A549 (cell line): ENCODE measurements at regions not wholly inside any gene's neighbourhood (a gene's known extent, or its start where the extent isn't known, plus 50 kb on each side); places are given as distances from the start of the nearest gene placed in this dataset.

Experiments used
- ATAC-seq, 2 experiments: fragments of 200-7000 bp in 1 of 2; fragments of >200 bp in 1 of 2; cut with Nextera tagmentation in 1 of 2; cut with Tn5 transposase in 1 of 2; 3 replicates each; pipeline versions ENCODE4 v1.8.0 to v1.9.1; 2018 to 2020; ENCODE audit warnings: mild to moderate bottlenecking in 1 of 2, moderate library complexity in 1 of 2
- CTCF ChIA-PET: fragments of 300-600 bp; sonication (Branson Sonifier 250); formaldehyde crosslinking; extraction: SDS; loops from one replicate; lab custom pipeline; 2021; ENCODE audit warnings: antibody characterized with exemption, inconsistent platforms; lab: Yijun Ruan, JAX
- POLR2A ChIA-PET: fragments of 350-600 bp; formaldehyde crosslinking; extraction: SDS; loops from one replicate; lab custom pipeline; 2021; ENCODE audit warnings: antibody characterized with exemption, inconsistent platforms; lab: Yijun Ruan, JAX
- DNase-seq, 2 experiments: peaks; one replicate each; pipeline versions ENCODE4 v3.0.0 to v3.0.0-alpha.2; 2011 to 2016; ENCODE audit warnings: low read depth in 1 of 2, low spot score in 1 of 2
- FAIRE-seq: peaks from 2 replicates; lab custom pipeline; 2011; peaks lifted over from hg19 to GRCh38; lab: Jason Lieb, UNC
- H3K27ac ChIP-seq, 2 experiments: fragments of >200 bp; sonication (Bioruptor Twin); formaldehyde crosslinking; 3 replicates each; pipeline ENCODE4 v1.5.1; 2016 to 2017
- H3K4me1 ChIP-seq: fragments of >200 bp; sonication (Bioruptor Twin); formaldehyde crosslinking; 3 replicates; pipeline ENCODE4 v1.6.1; 2016
- H3K4me2 ChIP-seq: fragments of >200 bp; sonication (Bioruptor Twin); formaldehyde crosslinking; 3 replicates; pipeline ENCODE4 v1.6.1; 2016
- H3K4me3 ChIP-seq: fragments of >200 bp; sonication (Bioruptor Twin); formaldehyde crosslinking; 3 replicates; pipeline ENCODE4 v1.5.1; 2016
- H3K9me3 ChIP-seq: fragments of >200 bp; sonication (Bioruptor Twin); formaldehyde crosslinking; 3 replicates; pipeline ENCODE4 v1.6.1; 2016
- BCL3 ChIP-seq: fragments of >200 bp; sonication (Bioruptor Twin); formaldehyde crosslinking; IDR thresholded peaks from 3 replicates; pipeline ENCODE4 v1.6.1; 2016
- CBX8 ChIP-seq: fragments of 200-600 bp; sonication (generic); IDR thresholded peaks from 2 replicates; pipeline ENCODE4 v1.6.1; 2016
- CEBPB ChIP-seq, 2 experiments: fragments of >200 bp in 1 of 2; sonication (Bioruptor Twin) in 1 of 2; formaldehyde crosslinking in 1 of 2; IDR thresholded peaks; 2 replicates each; pipeline ENCODE4 v1.6.1; 2012 to 2016
- EHF ChIP-seq: fragments of 250-450 bp; sonication (Bioruptor Pico); IDR thresholded peaks from 2 replicates; pipeline ENCODE4 v1.5.0; 2020; ENCODE audit warnings: mild to moderate bottlenecking
- ESRRA ChIP-seq: fragments of 150-350 bp; IDR thresholded peaks from 2 replicates; pipeline ENCODE4 v1.6.1; 2014; ENCODE audit warnings: mild to moderate bottlenecking, low read length, borderline replicate concordance
- FOSL2 ChIP-seq, 2 experiments: fragments of 450-650 bp in 1 of 2; fragments of >200 bp in 1 of 2; sonication (Bioruptor Twin) in 1 of 2; formaldehyde crosslinking; IDR thresholded peaks; 2 replicates each; pipeline versions ENCODE4 v1.5.0 to v1.6.1; 2016 to 2020; ENCODE audit warnings: mild to moderate bottlenecking in 1 of 2, moderate library complexity in 1 of 2
- FOXS1 ChIP-seq: fragments of 250-450 bp; sonication (Bioruptor Pico); IDR thresholded peaks from 2 replicates; pipeline ENCODE4 v1.5.0; 2020; ENCODE audit warnings: mild to moderate bottlenecking, moderate library complexity
- HES2 ChIP-seq: fragments of >200 bp; sonication (Bioruptor Twin); formaldehyde crosslinking; IDR thresholded peaks from 2 replicates; pipeline ENCODE4 v1.6.1; 2016
- HEYL ChIP-seq: fragments of 250-450 bp; sonication (Bioruptor Pico); IDR thresholded peaks from 2 replicates; pipeline ENCODE4 v1.8.0; 2021; ENCODE audit warnings: mild to moderate bottlenecking, moderate library complexity
- HMGXB4 ChIP-seq: fragments of 250-450 bp; sonication (Bioruptor Pico); IDR thresholded peaks from 2 replicates; pipeline ENCODE4 v1.5.0; 2021; ENCODE audit warnings: mild to moderate bottlenecking, moderate library complexity, borderline replicate concordance
- HOXA7 ChIP-seq: fragments of 250-450 bp; sonication (Bioruptor Pico); IDR thresholded peaks from 2 replicates; pipeline ENCODE4 v1.5.0; 2020; ENCODE audit warnings: mild to moderate bottlenecking, moderate library complexity
- HOXB5 ChIP-seq: fragments of 250-450 bp; sonication (Bioruptor Pico); IDR thresholded peaks from 2 replicates; pipeline ENCODE4 v1.5.0; 2020; ENCODE audit warnings: mild to moderate bottlenecking, moderate library complexity
- JUN ChIP-seq, 2 experiments: fragments of >200 bp; sonication (Bioruptor Twin); formaldehyde crosslinking; IDR thresholded peaks; 2 replicates in 1 of 2; 3 replicates in 1 of 2; pipeline ENCODE4 v1.6.1; 2016 to 2017
- MAFK ChIP-seq: fragments of 450-650 bp; IDR thresholded peaks from 2 replicates; pipeline ENCODE4 v1.6.1; 2014; ENCODE audit not compliant: partially characterized antibody
- MAX ChIP-seq: IDR thresholded peaks from 2 replicates; pipeline ENCODE4 v1.6.1; 2012
- MAZ ChIP-seq: fragments of 150-350 bp; IDR thresholded peaks from 2 replicates; pipeline ENCODE4 v1.6.1; 2014; ENCODE audit warnings: antibody characterized with exemption, low read depth, low read length, borderline replicate concordance
- PBX3 ChIP-seq: IDR thresholded peaks from 2 replicates; pipeline ENCODE4 v1.6.1; 2012
- POLR2A ChIP-seq: IDR thresholded peaks from 2 replicates; pipeline ENCODE4 v1.6.1; 2012; ENCODE audit warnings: mild to moderate bottlenecking, low read length
- POLR2AphosphoS2 ChIP-seq: conservative IDR thresholded peaks from 2 replicates; pipeline ENCODE4 v1.6.1; 2012; ENCODE audit warnings: low read length, improper control_type of control experiment, inconsistent platforms
- RAD21 ChIP-seq, 2 experiments: fragments of >200 bp in 1 of 2; sonication (Bioruptor Twin) in 1 of 2; formaldehyde crosslinking in 1 of 2; IDR thresholded peaks in 1 of 2; conservative IDR thresholded peaks in 1 of 2; 2 replicates in 1 of 2; 3 replicates in 1 of 2; pipeline ENCODE4 v1.6.1; 2012 to 2018; ENCODE audit warnings: inconsistent platforms in 1 of 2
- RCOR1 ChIP-seq: fragments of 150-350 bp; IDR thresholded peaks from 2 replicates; pipeline ENCODE4 v1.6.1; 2014; ENCODE audit warnings: antibody characterized with exemption, low read length, low read depth
- TFCP2L1 ChIP-seq: fragments of 250-450 bp; sonication (Bioruptor Pico); IDR thresholded peaks from 2 replicates; pipeline ENCODE4 v1.5.0; 2021; ENCODE audit warnings: mild to moderate bottlenecking
- TP53 ChIP-seq: fragments of 250-450 bp; sonication (Bioruptor Pico); IDR thresholded peaks from 2 replicates; pipeline ENCODE4 v1.5.0; 2021; ENCODE audit warnings: mild to moderate bottlenecking, moderate library complexity
- ZFP36 ChIP-seq: fragments of 450-650 bp; IDR thresholded peaks from 2 replicates; pipeline ENCODE4 v1.6.1; 2014; ENCODE audit warnings: borderline replicate concordance; ENCODE audit not compliant: partially characterized antibody
- ZNF302 ChIP-seq: fragments of 250-450 bp; sonication (Bioruptor Pico); IDR thresholded peaks from 2 replicates; pipeline ENCODE4 v1.9.0; 2021; ENCODE audit warnings: inconsistent platforms, mild to moderate bottlenecking, moderate library complexity
- WGBS: methylation state at CpG from one replicate; pipeline ENCODE4 v1.1.6; 2017; ENCODE audit errors: missing lambda C conversion rate; 5-methylcytosine and 5-hydroxymethylcytosine counted together

GRCh38 chr2:153074207-153074606 lies 355.8 kb downstream of the ARL6IP6 start:
- H3K4me1 ChIP-seq = no peaks in the 10 kb centered on the region
- ChIA-PET POLR2A (no interaction called here), CTCF (no interaction called here)
- ATAC-seq (no peak; a peak in 1 of 6 replicates), FAIRE-seq (no peak), DNase-seq (no peak)
- WGBS = 18% methylated on average over 1 of the region's 1 CpG
- no peaks in the 10 kb centered on the region for H3K9me3 ChIP-seq
- no peak overlapping the region for H3K27ac ChIP-seq
- no peak overlapping the region for H3K4me3 ChIP-seq
- no peak for TF ChIP-seq HES2
- no peak for TF ChIP-seq TP53 (CRISPR knock-in tag)
- TF ChIP-seq ESRRA = no peak
- no peak for TF ChIP-seq CBX8
- TF ChIP-seq CEBPB (IDR thresholded peaks at IDR 0.05) = no peak
- TF ChIP-seq HEYL (CRISPR knock-in tag) = no peak
- no peak for TF ChIP-seq FOSL2 (IDR thresholded peaks at IDR 0.05)
- TF ChIP-seq FOSL2 (CRISPR knock-in tag; IDR thresholded peaks at IDR 0.05) = 0 out of 2 replicates have a peak, but pooled peaks have one; percentile 17
- H3K4me2 ChIP-seq = no peak overlapping the region

GRCh38 chr2:153072813-153073212 lies 354.4 kb downstream of the ARL6IP6 start:
- TF ChIP-seq ZNF302 (CRISPR knock-in tag) (no peak), BCL3 (no peak), MAX (no peak), POLR2AphosphoS2 (no peak), TP53 (CRISPR knock-in tag) (no peak), FOXS1 (CRISPR knock-in tag) (no peak), TFCP2L1 (CRISPR knock-in tag) (no peak), EHF (CRISPR knock-in tag) (no peak), POLR2A (no peak), HOXA7 (no peak), JUN (IDR thresholded peaks at IDR 0.05) (no peak), MAZ (no peak), PBX3 (no peak), RCOR1 (no peak), ESRRA (no peak), MAFK (no peak), ZFP36 (no peak), HOXB5 (CRISPR knock-in tag) (no peak), RAD21 (conservative IDR thresholded peaks at IDR 0.05 in 1 of 2, IDR thresholded peaks at IDR 0.05 in 1 of 2) (no peak), HMGXB4 (CRISPR knock-in tag) (no peak)
- POLR2A ChIA-PET = no interaction called here
- Histone ChIP-seq H3K4me2 (no peak overlapping the region), H3K27ac (no peak overlapping the region), H3K9me3 (no peaks in the 10 kb centered on the region), H3K4me1 (no peaks in the 10 kb centered on the region), H3K4me3 (no peak overlapping the region)
- ATAC-seq (no peak), DNase-seq (no peak), FAIRE-seq (no peak)
- WGBS = 78% methylated on average over 8 of the region's 8 CpGs
- CTCF ChIA-PET = no interaction called here
